Tibial nerve (tissue), 4 donors: ENCODE measurements at regions not wholly inside any gene's neighbourhood (a gene's known extent, or its start where the extent isn't known, plus 50 kb on each side); places are given as distances from the start of the nearest gene placed in this dataset.

Experiments used
- DNase-seq, 2 donors: peaks; one replicate each; pipeline ENCODE4 v3.0.0-alpha.2; 2019; ENCODE audit warnings: low spot score in 2 of 2
- H3K27ac ChIP-seq, 4 donors: fragments of 200-600 bp; sonication (generic) in 3 of 4; one replicate each; pipeline ENCODE4 v1.5.1; 2017 to 2019; ENCODE audit warnings: mild to moderate bottlenecking in 1 of 4
- H3K27me3 ChIP-seq, 2 donors: fragments of 200-600 bp; sonication (generic) in 1 of 2; one replicate each; pipeline versions ENCODE4 v1.5.1 to v1.6.0; 2017 to 2019
- H3K36me3 ChIP-seq, 3 donors: fragments of 200-600 bp; sonication (generic); one replicate each; pipeline ENCODE4 v1.5.1; 2018 to 2019
- H3K4me1 ChIP-seq, 4 donors: fragments of 200-600 bp; sonication (generic) in 3 of 4; one replicate each; pipeline ENCODE4 v1.5.1; 2017 to 2019
- H3K4me3 ChIP-seq, 4 donors: fragments of 200-600 bp; sonication (generic) in 3 of 4; one replicate each; pipeline ENCODE4 v1.5.1; 2017 to 2019; ENCODE audit warnings: mild to moderate bottlenecking in 1 of 4, moderate library complexity in 1 of 4
- H3K9me3 ChIP-seq, 4 donors: fragments of 200-600 bp; sonication (generic) in 3 of 4; one replicate each; pipeline ENCODE4 v1.5.1; 2017 to 2019
- EP300 ChIP-seq, 2 donors: sonication (generic); formaldehyde crosslinking; IDR thresholded peaks; one replicate each; pipeline ENCODE4 v1.6.1; 2017; ENCODE audit warnings: antibody characterized with exemption in 2 of 2, mild to moderate bottlenecking in 1 of 2
- POLR2A ChIP-seq, 2 donors: fragments of 450-650 bp; IDR thresholded peaks; one replicate each; pipeline ENCODE4 v1.6.1; 2017; ENCODE audit warnings: antibody characterized with exemption in 2 of 2, mild to moderate bottlenecking in 2 of 2, moderate library complexity in 2 of 2
- WGBS, 2 donors: methylation state at CpG; one replicate each; pipeline ENCODE4 v1.1.5; 2018; 5-methylcytosine and 5-hydroxymethylcytosine counted together
- TF ChIP-seq, protein P1 (sequence below), 5 experiments: fragments of 200-600 bp in 3 of 5; fragments of 450-650 bp in 2 of 5; sonication (generic) in 3 of 5; IDR thresholded peaks; one replicate each; pipeline ENCODE4 v1.5.1; 2016 to 2019; ENCODE audit warnings: antibody characterized with exemption in 5 of 5, mild to moderate bottlenecking in 3 of 5, moderate library complexity in 2 of 5

DNA sequence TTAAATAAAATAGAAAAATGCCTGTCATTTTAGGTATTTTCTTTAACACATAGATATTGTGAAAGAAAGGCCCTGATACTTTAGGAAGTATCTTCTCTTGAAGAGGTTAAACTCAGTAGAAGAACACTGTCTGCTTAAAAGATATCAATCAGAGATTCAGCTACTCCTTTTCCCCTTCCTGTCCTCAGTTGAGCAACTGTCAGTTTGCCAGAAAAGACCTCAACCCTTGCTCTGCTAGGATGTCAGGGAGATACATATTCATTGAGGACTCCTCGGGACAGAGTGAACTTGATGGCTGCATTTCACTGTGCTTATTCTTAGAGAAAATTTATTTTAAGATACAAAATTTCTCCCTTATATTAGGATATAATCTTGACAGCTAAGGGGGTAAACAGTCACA is 173.6 kb upstream of the CACNA2D1 start:
- H3K4me1 ChIP-seq: no peaks in the 10 kb centered on the region
- TF ChIP-seq POLR2A (IDR thresholded peaks at IDR 0.05) (no peak), EP300 (IDR thresholded peaks at IDR 0.05) (no peak)
- TF ChIP-seq, protein P1, sequence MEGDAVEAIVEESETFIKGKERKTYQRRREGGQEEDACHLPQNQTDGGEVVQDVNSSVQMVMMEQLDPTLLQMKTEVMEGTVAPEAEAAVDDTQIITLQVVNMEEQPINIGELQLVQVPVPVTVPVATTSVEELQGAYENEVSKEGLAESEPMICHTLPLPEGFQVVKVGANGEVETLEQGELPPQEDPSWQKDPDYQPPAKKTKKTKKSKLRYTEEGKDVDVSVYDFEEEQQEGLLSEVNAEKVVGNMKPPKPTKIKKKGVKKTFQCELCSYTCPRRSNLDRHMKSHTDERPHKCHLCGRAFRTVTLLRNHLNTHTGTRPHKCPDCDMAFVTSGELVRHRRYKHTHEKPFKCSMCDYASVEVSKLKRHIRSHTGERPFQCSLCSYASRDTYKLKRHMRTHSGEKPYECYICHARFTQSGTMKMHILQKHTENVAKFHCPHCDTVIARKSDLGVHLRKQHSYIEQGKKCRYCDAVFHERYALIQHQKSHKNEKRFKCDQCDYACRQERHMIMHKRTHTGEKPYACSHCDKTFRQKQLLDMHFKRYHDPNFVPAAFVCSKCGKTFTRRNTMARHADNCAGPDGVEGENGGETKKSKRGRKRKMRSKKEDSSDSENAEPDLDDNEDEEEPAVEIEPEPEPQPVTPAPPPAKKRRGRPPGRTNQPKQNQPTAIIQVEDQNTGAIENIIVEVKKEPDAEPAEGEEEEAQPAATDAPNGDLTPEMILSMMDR (IDR thresholded peaks at IDR 0.05): no peak
- no peak overlapping the region for H3K4me3 ChIP-seq
- no peaks in the 10 kb centered on the region for H3K36me3 ChIP-seq
- no peaks in the 10 kb centered on the region for H3K27me3 ChIP-seq
- DNase-seq: no peak
- H3K27ac ChIP-seq: no peak overlapping the region
- WGBS, 2 donors: 68 to 79% methylated on average over 1 of the region's 1 CpG
- no peaks in the 10 kb centered on the region for H3K9me3 ChIP-seq

DNA sequence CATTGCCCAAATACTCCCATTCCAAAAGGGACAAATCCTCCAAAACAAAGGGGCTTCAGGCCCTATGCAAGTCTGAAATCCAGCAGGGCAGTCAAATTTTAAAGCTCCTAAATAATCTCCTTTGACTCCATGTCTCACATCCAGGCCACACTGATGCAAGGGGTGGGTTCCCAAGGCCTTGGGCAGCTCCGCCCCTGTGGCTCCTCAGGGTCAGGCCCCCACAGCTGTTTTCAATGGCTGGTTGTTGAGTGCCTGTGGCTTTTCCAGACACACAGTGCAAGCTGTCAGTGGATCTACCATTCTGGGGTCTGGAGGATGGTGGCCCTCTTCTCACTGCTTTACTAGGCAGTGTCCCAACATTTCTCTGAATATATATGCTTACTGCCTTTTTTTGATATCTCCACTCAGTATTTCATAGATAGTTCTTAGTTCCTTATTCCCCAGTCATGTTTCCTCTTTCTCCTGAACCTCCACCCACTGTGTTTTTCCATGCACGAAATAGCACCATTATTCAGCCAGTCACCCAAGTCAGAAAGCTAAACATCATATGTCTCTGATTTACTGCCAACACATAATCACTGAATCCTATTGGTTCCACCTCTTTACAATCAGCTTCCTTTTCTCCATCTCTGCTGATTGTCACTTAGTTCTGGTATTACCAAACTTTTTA is 172.6 kb upstream of the CACNA2D1 start:
- 56 to 65% methylated on average over 2 of the region's 2 CpGs for WGBS, 2 donors
- Histone ChIP-seq H3K4me1 (no peaks in the 10 kb centered on the region), H3K4me3 (no peak overlapping the region), H3K9me3 (no peaks in the 10 kb centered on the region), H3K27me3 (no peaks in the 10 kb centered on the region), H3K36me3 (no peaks in the 10 kb centered on the region), H3K27ac (no peak overlapping the region)
- TF ChIP-seq POLR2A (IDR thresholded peaks at IDR 0.05) (no peak), EP300 (IDR thresholded peaks at IDR 0.05) (no peak)
- TF ChIP-seq, protein P1 (IDR thresholded peaks at IDR 0.05): no peak
- DNase-seq: no peak

DNA sequence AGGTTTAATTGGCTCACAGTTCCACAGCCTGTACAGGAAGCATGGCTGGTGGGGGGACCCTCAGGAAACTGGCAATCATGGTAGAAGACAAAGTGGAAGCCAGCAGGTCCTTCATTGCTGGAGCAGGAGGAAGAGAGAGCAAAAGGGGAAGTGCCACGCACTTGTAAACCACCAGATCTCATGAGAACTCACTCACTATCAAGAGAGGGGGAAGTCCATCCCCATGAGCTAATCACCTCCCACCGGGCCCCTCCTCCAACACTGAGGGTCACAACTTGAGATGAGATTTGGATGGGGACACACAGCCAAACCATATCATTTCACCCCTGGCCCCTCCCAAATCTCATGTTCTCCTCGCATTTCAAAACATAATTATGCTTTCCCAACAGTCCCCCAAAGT is 171.9 kb upstream of the CACNA2D1 start:
- Histone ChIP-seq H3K27me3 (no peaks in the 10 kb centered on the region), H3K9me3 (no peaks in the 10 kb centered on the region), H3K27ac (no peak overlapping the region), H3K36me3 (no peaks in the 10 kb centered on the region), H3K4me1 (no peaks in the 10 kb centered on the region), H3K4me3 (no peak overlapping the region)
- WGBS, 2 donors: 69 to 70% methylated on average over 3 of the region's 3 CpGs
- TF ChIP-seq POLR2A (IDR thresholded peaks at IDR 0.05): no peak
- TF ChIP-seq EP300 (IDR thresholded peaks at IDR 0.05): no peak
- TF ChIP-seq, protein P1 (IDR thresholded peaks at IDR 0.05): no peak
- no peak for DNase-seq

DNA sequence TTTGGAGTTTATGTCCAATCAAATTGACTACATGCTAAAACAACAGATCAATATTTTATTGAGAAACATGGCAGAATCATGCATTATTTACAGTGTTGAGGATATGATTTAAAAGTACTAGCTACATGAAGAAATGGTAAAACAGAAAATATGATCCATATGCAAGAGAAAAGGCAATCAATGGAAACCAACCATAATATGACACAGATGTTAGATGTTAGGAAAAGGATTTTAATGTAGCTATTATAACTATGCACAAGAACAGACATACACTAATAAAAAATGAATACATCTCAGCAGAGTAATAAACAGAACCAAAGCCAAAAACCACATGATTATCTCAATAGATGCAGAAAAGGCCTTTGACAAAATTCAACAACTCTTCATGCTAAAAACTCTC is 166.2 kb upstream of the CACNA2D1 start:
- Histone ChIP-seq H3K27me3 (no peaks in the 10 kb centered on the region), H3K4me3 (no peak overlapping the region), H3K27ac (no peak overlapping the region), H3K9me3 (no peaks in the 10 kb centered on the region), H3K4me1 (no peaks in the 10 kb centered on the region), H3K36me3 (no peaks in the 10 kb centered on the region)
- no peak for TF ChIP-seq POLR2A (IDR thresholded peaks at IDR 0.05)
- no peak for TF ChIP-seq EP300 (IDR thresholded peaks at IDR 0.05)
- TF ChIP-seq, protein P1 (IDR thresholded peaks at IDR 0.05): no peak
- DNase-seq: no peak

DNA sequence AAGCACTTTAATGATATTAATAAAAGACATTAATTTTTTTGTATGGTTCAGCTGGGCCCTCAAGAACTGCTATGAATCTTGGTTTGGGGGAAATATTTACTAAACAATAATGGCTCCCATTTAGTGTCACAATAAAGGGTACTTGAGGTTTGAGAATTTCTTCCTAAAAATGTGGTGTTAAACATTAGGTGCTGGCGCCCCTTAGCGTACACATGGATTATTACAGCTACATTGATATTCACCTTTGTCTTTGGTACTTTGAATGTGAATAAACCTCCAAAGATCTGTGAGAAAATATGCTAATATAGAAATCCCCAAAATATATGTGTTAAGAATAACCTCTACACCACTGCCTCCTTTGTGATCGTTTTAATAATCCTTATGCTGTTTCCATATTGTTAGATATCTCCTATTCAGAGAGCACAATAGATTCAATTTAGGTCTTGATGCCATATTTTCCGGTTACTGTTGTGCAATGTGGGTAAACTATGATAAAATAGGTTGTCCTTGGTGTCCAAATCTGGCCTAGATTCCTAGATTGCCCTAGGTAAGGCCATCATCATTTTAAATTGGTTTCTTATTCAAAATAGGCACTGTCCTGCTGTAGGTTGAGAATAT is 161.8 kb upstream of the CACNA2D1 start:
- TF ChIP-seq POLR2A (IDR thresholded peaks at IDR 0.05) (no peak), EP300 (IDR thresholded peaks at IDR 0.05) (no peak)
- TF ChIP-seq, protein P1 (IDR thresholded peaks at IDR 0.05): peak; percentile 41 to 58 (median 47)
- no peaks in the 10 kb centered on the region for H3K9me3 ChIP-seq
- DNase-seq: peak in 1 of 2 donors; percentile 32
- H3K36me3 ChIP-seq: no peaks in the 10 kb centered on the region
- WGBS, 2 donors: 18 to 26% methylated on average over 4 of the region's 4 CpGs
- H3K4me1 ChIP-seq: no peaks in the 10 kb centered on the region
- no peaks in the 10 kb centered on the region for H3K27me3 ChIP-seq
- no peak overlapping the region for H3K27ac ChIP-seq
- no peak overlapping the region for H3K4me3 ChIP-seq
